AG09309 (cell line): ENCODE measurements at regions not wholly inside any gene's neighbourhood (a gene's known extent, or its start where the extent isn't known, plus 50 kb on each side); places are given as distances from the start of the nearest gene placed in this dataset.

Experiments used
- DNase-seq: peaks from one replicate; pipeline ENCODE4 v3.0.0-alpha.2; 2010; ENCODE audit warnings: low read depth
- H3K4me3 ChIP-seq: 2 replicates; pipeline ENCODE4 v1.5.1; 2011; ENCODE audit warnings: mild to moderate bottlenecking, low read depth, low read length, moderate library complexity; ENCODE audit not compliant: control insufficient read depth
- TF ChIP-seq, protein P1 (sequence below): IDR thresholded peaks from 2 replicates; pipeline ENCODE4 v1.5.1; 2011; ENCODE audit warnings: mild to moderate bottlenecking, low read depth, low read length, inconsistent platforms; ENCODE audit not compliant: insufficient read depth, control insufficient read depth; ENCODE audit errors: missing control alignments

DNA sequence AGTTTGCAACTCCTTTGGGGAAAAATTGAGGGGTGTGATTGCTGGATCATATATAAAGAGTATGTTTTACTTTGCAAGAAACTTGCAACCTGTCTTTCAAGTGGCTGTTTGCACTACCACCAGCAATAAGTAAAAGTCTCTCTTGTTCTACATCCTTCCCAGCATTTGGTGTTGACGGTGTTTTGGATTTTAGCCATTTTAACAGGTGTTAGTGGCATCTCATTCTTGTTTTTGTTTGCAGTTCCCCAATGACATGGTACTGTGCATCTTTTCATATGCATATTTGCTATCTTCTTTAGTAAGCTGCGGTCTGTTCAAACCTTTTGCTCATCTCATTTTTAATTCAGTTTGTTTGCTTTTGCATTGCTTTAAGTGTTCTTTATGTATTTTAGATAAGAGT, 535.5 kb downstream of the LRRIQ3 start:
- TF ChIP-seq, protein P1, sequence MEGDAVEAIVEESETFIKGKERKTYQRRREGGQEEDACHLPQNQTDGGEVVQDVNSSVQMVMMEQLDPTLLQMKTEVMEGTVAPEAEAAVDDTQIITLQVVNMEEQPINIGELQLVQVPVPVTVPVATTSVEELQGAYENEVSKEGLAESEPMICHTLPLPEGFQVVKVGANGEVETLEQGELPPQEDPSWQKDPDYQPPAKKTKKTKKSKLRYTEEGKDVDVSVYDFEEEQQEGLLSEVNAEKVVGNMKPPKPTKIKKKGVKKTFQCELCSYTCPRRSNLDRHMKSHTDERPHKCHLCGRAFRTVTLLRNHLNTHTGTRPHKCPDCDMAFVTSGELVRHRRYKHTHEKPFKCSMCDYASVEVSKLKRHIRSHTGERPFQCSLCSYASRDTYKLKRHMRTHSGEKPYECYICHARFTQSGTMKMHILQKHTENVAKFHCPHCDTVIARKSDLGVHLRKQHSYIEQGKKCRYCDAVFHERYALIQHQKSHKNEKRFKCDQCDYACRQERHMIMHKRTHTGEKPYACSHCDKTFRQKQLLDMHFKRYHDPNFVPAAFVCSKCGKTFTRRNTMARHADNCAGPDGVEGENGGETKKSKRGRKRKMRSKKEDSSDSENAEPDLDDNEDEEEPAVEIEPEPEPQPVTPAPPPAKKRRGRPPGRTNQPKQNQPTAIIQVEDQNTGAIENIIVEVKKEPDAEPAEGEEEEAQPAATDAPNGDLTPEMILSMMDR = no peak
- no peak for DNase-seq
- no peak overlapping the region for H3K4me3 ChIP-seq

GRCh38 chr1:73659136-73659535, 538.8 kb downstream of the LRRIQ3 start:
- TF ChIP-seq, protein P1 = no peak
- no peak overlapping the region for H3K4me3 ChIP-seq
- DNase-seq = no peak

DNA sequence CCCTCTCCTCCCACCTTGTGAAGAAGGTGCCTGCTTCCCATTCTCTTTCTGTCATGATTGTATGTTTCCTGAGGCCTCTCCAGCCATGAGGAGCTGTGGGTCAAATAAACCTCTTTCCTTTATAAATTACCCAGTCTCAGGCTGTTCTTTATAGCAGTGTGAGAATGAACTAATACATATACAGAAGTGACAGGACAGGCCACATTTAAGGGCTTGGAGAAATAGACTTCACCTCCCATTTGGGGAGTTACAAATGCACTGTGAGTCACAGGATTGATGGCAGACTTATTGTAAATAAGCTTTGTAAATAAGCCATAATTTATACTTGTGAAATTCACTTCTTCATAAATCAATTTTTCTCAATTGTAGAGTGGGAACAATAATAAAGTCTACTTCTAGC, 543.3 kb downstream of the LRRIQ3 start:
- DNase-seq = no peak
- H3K4me3 ChIP-seq = no peak overlapping the region
- TF ChIP-seq, protein P1 = no peak

GRCh38 chr1:73644198-73644597, 553.8 kb downstream of the LRRIQ3 start:
- DNase-seq = no peak
- H3K4me3 ChIP-seq = no peak overlapping the region
- TF ChIP-seq, protein P1 = no peak

GRCh38 chr1:73639494-73639893, 558.5 kb downstream of the LRRIQ3 start:
- no peak for DNase-seq

DNA sequence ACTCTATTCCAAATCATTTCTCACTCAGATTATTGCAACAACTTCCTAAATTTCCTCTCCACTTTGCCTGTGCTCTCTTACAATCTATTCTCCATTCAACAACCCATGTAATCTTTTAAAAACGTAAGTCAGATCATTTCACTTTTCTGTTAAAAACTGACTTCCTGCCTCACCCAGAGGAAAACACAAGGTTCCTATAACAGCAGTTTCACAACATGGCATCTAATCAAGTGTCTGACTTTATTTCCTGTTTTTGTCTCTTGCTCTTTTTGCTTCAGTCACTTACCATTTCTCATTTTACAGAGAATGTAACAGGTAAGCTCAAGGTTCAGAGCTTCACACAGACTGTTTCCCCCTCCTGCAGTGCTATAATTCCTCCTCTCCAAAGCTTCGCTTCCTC, 560.7 kb downstream of the LRRIQ3 start:
- no peak for DNase-seq
- TF ChIP-seq, protein P1 = no peak
- no peak overlapping the region for H3K4me3 ChIP-seq

More at GRCh38 chr1:73639494-73639893, 558.5 kb downstream of the LRRIQ3 start:
- TF ChIP-seq, protein P1 = no peak
- H3K4me3 ChIP-seq = no peak overlapping the region

DNA sequence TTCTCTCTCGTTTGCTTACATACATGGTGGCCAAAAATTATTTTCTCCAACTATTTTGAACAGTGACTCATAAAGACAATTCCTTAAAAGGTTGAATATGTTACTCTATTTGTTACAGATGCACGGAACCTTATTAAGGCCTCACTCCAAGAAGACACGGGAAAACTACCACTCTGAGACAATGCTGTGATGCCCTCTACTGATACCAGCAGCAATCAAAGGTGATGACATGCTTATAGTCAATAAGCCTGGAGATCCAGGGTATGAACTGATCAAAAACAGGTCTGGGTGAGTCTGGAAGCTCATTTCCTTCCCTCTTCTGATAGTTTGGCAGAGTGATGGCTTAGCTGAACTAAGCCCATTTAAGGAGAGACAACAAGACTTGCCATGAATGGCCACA, 563.0 kb downstream of the LRRIQ3 start:
- H3K4me3 ChIP-seq = no peak overlapping the region
- TF ChIP-seq, protein P1 = no peak
- DNase-seq = no peak
